Central memory CD8-positive, alpha-beta T cell (primary cell): ENCODE measurements at regions not wholly inside any gene's neighbourhood (a gene's known extent, or its start where the extent isn't known, plus 50 kb on each side); places are given as distances from the start of the nearest gene placed in this dataset.

Experiments
- ATAC-seq: fragments of 150-1000 bp; cut with Tn5 transposase; replicated peaks from 2 replicates; pipeline ENCODE4 v1.10.0; 2022; ENCODE audit warnings: mild to moderate bottlenecking, moderate FRiP score, moderate number of reproducible peaks; ENCODE audit not compliant: poor library complexity, severe bottlenecking; ENCODE audit errors: extremely low read depth
- DNase-seq, 2 donors: peaks; one replicate each; pipeline ENCODE4 v3.0.0; 2021; ENCODE audit warnings: low spot score in 2 of 2
- H3K27ac Mint-ChIP-seq: one replicate; pipeline ENCODE4 v1.8.0; 2022; ENCODE audit warnings: low read depth, mild to moderate bottlenecking, moderate library complexity, mixed read lengths
- H3K27me3 Mint-ChIP-seq: one replicate; pipeline ENCODE4 v1.8.0; 2022; ENCODE audit warnings: mixed read lengths
- H3K36me3 Mint-ChIP-seq: one replicate; pipeline ENCODE4 v1.8.0; 2022; ENCODE audit warnings: mild to moderate bottlenecking, moderate library complexity, mixed read lengths; ENCODE audit not compliant: insufficient read depth
- H3K4me1 Mint-ChIP-seq: one replicate; pipeline ENCODE4 v1.8.0; 2022; ENCODE audit warnings: mixed read lengths
- H3K4me3 Mint-ChIP-seq: one replicate; pipeline ENCODE4 v1.8.0; 2022; ENCODE audit warnings: mild to moderate bottlenecking, moderate library complexity, mixed read lengths
- H3K9me3 Mint-ChIP-seq: one replicate; pipeline ENCODE4 v1.8.0; 2022; ENCODE audit warnings: mixed read lengths

- no peak for ATAC-seq
- Mint-ChIP-seq H3K9me3 (peaks cover 29% of the 10 kb centered on the region), H3K4me3 (no peak overlapping the region), H3K4me1 (no peaks in the 10 kb centered on the region), H3K27me3 (no peaks in the 10 kb centered on the region), H3K36me3 (no peaks in the 10 kb centered on the region), H3K27ac (no peak overlapping the region)
- DNase-seq = no peak
Measured at GRCh38 chr2:146806364-146807005, 1038.3 kb upstream of the ACVR2A start.

- ATAC-seq (no peak), DNase-seq (no peak)
- H3K36me3 Mint-ChIP-seq = no peaks in the 10 kb centered on the region
- H3K4me3 Mint-ChIP-seq = no peak overlapping the region
- H3K27me3 Mint-ChIP-seq = no peaks in the 10 kb centered on the region
- H3K27ac Mint-ChIP-seq = no peak overlapping the region
- H3K4me1 Mint-ChIP-seq = no peaks in the 10 kb centered on the region
- peaks cover 29% of the 10 kb centered on the region for H3K9me3 Mint-ChIP-seq
Measured at GRCh38 chr2:146804288-146804687, 1040.5 kb upstream of the ACVR2A start.

- Mint-ChIP-seq H3K9me3 (peaks cover 19% of the 10 kb centered on the region), H3K4me3 (no peak overlapping the region), H3K4me1 (no peaks in the 10 kb centered on the region), H3K27ac (no peak overlapping the region), H3K36me3 (no peaks in the 10 kb centered on the region), H3K27me3 (no peaks in the 10 kb centered on the region)
- DNase-seq = no peak
- no peak for ATAC-seq
Measured at GRCh38 chr2:146801886-146802285, 1042.9 kb upstream of the ACVR2A start.

GRCh38 chr2:146786396-146786795 is 1058.4 kb upstream of the ACVR2A start:
- H3K36me3 Mint-ChIP-seq = peaks cover 2% of the 10 kb centered on the region
- peaks cover 28% of the 10 kb centered on the region for H3K9me3 Mint-ChIP-seq
- no peak for ATAC-seq
- H3K4me1 Mint-ChIP-seq = no peaks in the 10 kb centered on the region
- no peaks in the 10 kb centered on the region for H3K27me3 Mint-ChIP-seq
- H3K27ac Mint-ChIP-seq = no peak overlapping the region
- H3K4me3 Mint-ChIP-seq = no peak overlapping the region
- no peak for DNase-seq

GRCh38 chr2:146785101-146785500 is 1059.7 kb upstream of the ACVR2A start:
- H3K9me3 Mint-ChIP-seq = peaks cover 23% of the 10 kb centered on the region
- DNase-seq (no peak), ATAC-seq (no peak)
- H3K4me3 Mint-ChIP-seq = no peak overlapping the region
- no peaks in the 10 kb centered on the region for H3K4me1 Mint-ChIP-seq
- H3K27me3 Mint-ChIP-seq = no peaks in the 10 kb centered on the region
- H3K27ac Mint-ChIP-seq = no peak overlapping the region
- H3K36me3 Mint-ChIP-seq = peaks cover 2% of the 10 kb centered on the region

- peaks cover 2% of the 10 kb centered on the region for H3K36me3 Mint-ChIP-seq
Measured at GRCh38 chr2:146784602-146785001, 1060.2 kb upstream of the ACVR2A start.

GRCh38 chr2:146777181-146777580 is 1067.6 kb upstream of the ACVR2A start:
- Mint-ChIP-seq H3K27ac (no peak overlapping the region), H3K4me1 (no peaks in the 10 kb centered on the region), H3K4me3 (no peak overlapping the region), H3K27me3 (no peaks in the 10 kb centered on the region), H3K9me3 (peaks cover 7% of the 10 kb centered on the region), H3K36me3 (no peaks in the 10 kb centered on the region)
- ATAC-seq (no peak), DNase-seq (no peak)

More at GRCh38 chr2:146784602-146785001, 1060.2 kb upstream of the ACVR2A start:
- Mint-ChIP-seq H3K4me3 (no peak overlapping the region), H3K27me3 (no peaks in the 10 kb centered on the region), H3K27ac (no peak overlapping the region), H3K4me1 (no peaks in the 10 kb centered on the region), H3K9me3 (peaks cover 19% of the 10 kb centered on the region)
- ATAC-seq (no peak), DNase-seq (no peak)

GRCh38 chr2:146776596-146776995 is 1068.2 kb upstream of the ACVR2A start:
- Mint-ChIP-seq H3K27me3 (no peaks in the 10 kb centered on the region), H3K9me3 (peaks cover 6% of the 10 kb centered on the region), H3K36me3 (no peaks in the 10 kb centered on the region), H3K4me3 (no peak overlapping the region), H3K27ac (no peak overlapping the region), H3K4me1 (no peaks in the 10 kb centered on the region)
- ATAC-seq = no peak
- no peak for DNase-seq

GRCh38 chr2:146771531-146771930 is 1073.3 kb upstream of the ACVR2A start:
- H3K36me3 Mint-ChIP-seq = no peaks in the 10 kb centered on the region
- H3K4me3 Mint-ChIP-seq = no peak overlapping the region
- no peak overlapping the region for H3K27ac Mint-ChIP-seq
- no peaks in the 10 kb centered on the region for H3K4me1 Mint-ChIP-seq
- DNase-seq (no peak), ATAC-seq (no peak)
- peaks cover 11% of the 10 kb centered on the region for H3K9me3 Mint-ChIP-seq
- no peaks in the 10 kb centered on the region for H3K27me3 Mint-ChIP-seq

- ATAC-seq (no peak), DNase-seq (no peak)
- Mint-ChIP-seq H3K4me3 (no peak overlapping the region), H3K27me3 (no peaks in the 10 kb centered on the region), H3K36me3 (no peaks in the 10 kb centered on the region), H3K9me3 (peaks cover 12% of the 10 kb centered on the region), H3K4me1 (no peaks in the 10 kb centered on the region), H3K27ac (no peak overlapping the region)
Measured at GRCh38 chr2:146764301-146764700, 1080.5 kb upstream of the ACVR2A start.

- H3K36me3 Mint-ChIP-seq = no peaks in the 10 kb centered on the region
- H3K9me3 Mint-ChIP-seq = peaks cover 12% of the 10 kb centered on the region
- no peak overlapping the region for H3K27ac Mint-ChIP-seq
- H3K27me3 Mint-ChIP-seq = no peaks in the 10 kb centered on the region
- no peak overlapping the region for H3K4me3 Mint-ChIP-seq
- DNase-seq (no peak), ATAC-seq (no peak)
- H3K4me1 Mint-ChIP-seq = no peaks in the 10 kb centered on the region
Measured at GRCh38 chr2:146762786-146763185, 1082.0 kb upstream of the ACVR2A start.

GRCh38 chr2:146754606-146755005 is 1090.2 kb upstream of the ACVR2A start:
- H3K9me3 Mint-ChIP-seq = peaks cover 6% of the 10 kb centered on the region
- peaks cover 2% of the 10 kb centered on the region for H3K36me3 Mint-ChIP-seq
- H3K27me3 Mint-ChIP-seq = no peaks in the 10 kb centered on the region
- no peak overlapping the region for H3K4me3 Mint-ChIP-seq
- H3K4me1 Mint-ChIP-seq = no peaks in the 10 kb centered on the region
- DNase-seq = no peak
- no peak for ATAC-seq
- no peak overlapping the region for H3K27ac Mint-ChIP-seq

GRCh38 chr2:146748046-146748445 is 1096.8 kb upstream of the ACVR2A start:
- Mint-ChIP-seq H3K36me3 (peaks cover 4% of the 10 kb centered on the region), H3K4me3 (no peak overlapping the region), H3K9me3 (peaks cover 12% of the 10 kb centered on the region), H3K4me1 (no peaks in the 10 kb centered on the region), H3K27ac (no peak overlapping the region), H3K27me3 (no peaks in the 10 kb centered on the region)
- ATAC-seq (no peak), DNase-seq (no peak)
